ENCODE measurements at regions not wholly inside any gene's neighbourhood (a gene's known extent, or its start where the extent isn't known, plus 50 kb on each side); places are given as distances from the start of the nearest gene placed in this dataset.

GRCh38 chr17:13931800-13932460 lies 137.4 kb upstream of the COX10 start:
- DNase-seq (ENCODE audit: low spot score): no peak

GRCh38 chr17:13933441-13934276 lies 135.6 kb upstream of the COX10 start:
- DNase-seq (ENCODE audit: low spot score): no peak

GRCh38 chr17:13939222-13939621 lies 130.1 kb upstream of the COX10 start:
- DNase-seq (ENCODE audit: low spot score): no peak

- DNase-seq (ENCODE audit: low spot score): no peak
Observed at GRCh38 chr17:13940858-13941665, 128.2 kb upstream of the COX10 start.

- DNase-seq (ENCODE audit: low spot score): no peak
Observed at GRCh38 chr17:13941781-13942180, 127.5 kb upstream of the COX10 start.

- DNase-seq (ENCODE audit: low spot score): no peak
Observed at GRCh38 chr17:13943909-13944308, 125.4 kb upstream of the COX10 start.

GRCh38 chr17:13947499-13947898 lies 121.8 kb upstream of the COX10 start:
- DNase-seq (ENCODE audit: low spot score): no peak

GRCh38 chr17:13952009-13952750 lies 117.1 kb upstream of the COX10 start:
- DNase-seq (ENCODE audit: low spot score): no peak

GRCh38 chr17:13953841-13954240 lies 115.5 kb upstream of the COX10 start:
- no peak for DNase-seq (ENCODE audit: low spot score)

GRCh38 chr17:13957636-13958035 lies 111.7 kb upstream of the COX10 start:
- DNase-seq (ENCODE audit: low spot score): no peak

- DNase-seq (ENCODE audit: low spot score): no peak
Observed at GRCh38 chr17:13958773-13959172, 110.5 kb upstream of the COX10 start.

GRCh38 chr17:13961265-13961664 lies 108.0 kb upstream of the COX10 start:
- no peak for DNase-seq (ENCODE audit: low spot score)

- no peak for DNase-seq (ENCODE audit: low spot score)
Observed at GRCh38 chr17:13962716-13963240, 106.5 kb upstream of the COX10 start.

GRCh38 chr17:13967416-13967815 lies 101.9 kb upstream of the COX10 start:
- no peak for DNase-seq (ENCODE audit: low spot score)

GRCh38 chr17:13970531-13970930 lies 98.8 kb upstream of the COX10 start:
- no peak for DNase-seq (ENCODE audit: low spot score)

GRCh38 chr17:13973960-13974651 lies 95.2 kb upstream of the COX10 start:
- DNase-seq (ENCODE audit: low spot score): no peak

GRCh38 chr17:13977837-13978236 lies 91.5 kb upstream of the COX10 start:
- no peak for DNase-seq (ENCODE audit: low spot score)

GRCh38 chr17:13978478-13978877 lies 90.8 kb upstream of the COX10 start:
- no peak for DNase-seq (ENCODE audit: low spot score)

GRCh38 chr17:13981881-13982280 lies 87.4 kb upstream of the COX10 start:
- no peak for DNase-seq (ENCODE audit: low spot score)

GRCh38 chr17:13984956-13985355 lies 84.3 kb upstream of the COX10 start:
- DNase-seq (ENCODE audit: low spot score): no peak

GRCh38 chr17:13986855-13987254 lies 82.4 kb upstream of the COX10 start:
- no peak for DNase-seq (ENCODE audit: low spot score)

All from HuH-7.5 (cell line).